AG09319 (cell line): ENCODE measurements at regions not wholly inside any gene's neighbourhood (a gene's known extent, or its start where the extent isn't known, plus 50 kb on each side); places are given as distances from the start of the nearest gene placed in this dataset.
"Not testable (repeated sequence)": the region's sequence is repeated elsewhere in the genome, so short reads cannot be mapped to it uniquely, and the experiment has no call there.

Experiments used
- DNase-seq: peaks from one replicate; pipeline ENCODE4 v3.0.0-alpha.2; 2010; ENCODE audit warnings: low read depth; ENCODE audit errors: extremely low read depth
- TF ChIP-seq, protein P1 (sequence below): IDR thresholded peaks from 2 replicates; pipeline ENCODE4 v1.5.1; 2011; ENCODE audit warnings: low read depth, mild to moderate bottlenecking, inconsistent platforms, low read length, moderate library complexity

DNA sequence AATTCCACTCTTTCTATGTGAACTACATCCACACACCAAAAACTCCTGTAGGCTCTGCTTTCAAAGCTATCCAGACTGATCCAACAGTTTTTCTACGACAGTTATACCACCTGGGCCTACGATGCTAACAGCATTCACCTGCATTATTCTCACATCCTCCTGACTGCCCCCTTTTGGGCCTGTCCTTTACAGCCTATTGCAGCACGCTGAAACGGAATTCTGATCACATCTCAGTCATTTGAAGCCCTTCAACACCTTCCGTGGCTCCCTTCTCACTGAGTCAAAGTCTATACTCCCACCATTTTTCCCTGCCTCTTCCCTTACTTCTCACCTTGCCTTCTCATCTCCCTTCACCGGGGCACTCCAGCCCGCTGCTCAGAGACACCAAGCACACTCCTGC lies 791.3 kb upstream of the KIRREL3 start:
- DNase-seq = no peak
- TF ChIP-seq, protein P1, sequence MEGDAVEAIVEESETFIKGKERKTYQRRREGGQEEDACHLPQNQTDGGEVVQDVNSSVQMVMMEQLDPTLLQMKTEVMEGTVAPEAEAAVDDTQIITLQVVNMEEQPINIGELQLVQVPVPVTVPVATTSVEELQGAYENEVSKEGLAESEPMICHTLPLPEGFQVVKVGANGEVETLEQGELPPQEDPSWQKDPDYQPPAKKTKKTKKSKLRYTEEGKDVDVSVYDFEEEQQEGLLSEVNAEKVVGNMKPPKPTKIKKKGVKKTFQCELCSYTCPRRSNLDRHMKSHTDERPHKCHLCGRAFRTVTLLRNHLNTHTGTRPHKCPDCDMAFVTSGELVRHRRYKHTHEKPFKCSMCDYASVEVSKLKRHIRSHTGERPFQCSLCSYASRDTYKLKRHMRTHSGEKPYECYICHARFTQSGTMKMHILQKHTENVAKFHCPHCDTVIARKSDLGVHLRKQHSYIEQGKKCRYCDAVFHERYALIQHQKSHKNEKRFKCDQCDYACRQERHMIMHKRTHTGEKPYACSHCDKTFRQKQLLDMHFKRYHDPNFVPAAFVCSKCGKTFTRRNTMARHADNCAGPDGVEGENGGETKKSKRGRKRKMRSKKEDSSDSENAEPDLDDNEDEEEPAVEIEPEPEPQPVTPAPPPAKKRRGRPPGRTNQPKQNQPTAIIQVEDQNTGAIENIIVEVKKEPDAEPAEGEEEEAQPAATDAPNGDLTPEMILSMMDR = no peak

DNA sequence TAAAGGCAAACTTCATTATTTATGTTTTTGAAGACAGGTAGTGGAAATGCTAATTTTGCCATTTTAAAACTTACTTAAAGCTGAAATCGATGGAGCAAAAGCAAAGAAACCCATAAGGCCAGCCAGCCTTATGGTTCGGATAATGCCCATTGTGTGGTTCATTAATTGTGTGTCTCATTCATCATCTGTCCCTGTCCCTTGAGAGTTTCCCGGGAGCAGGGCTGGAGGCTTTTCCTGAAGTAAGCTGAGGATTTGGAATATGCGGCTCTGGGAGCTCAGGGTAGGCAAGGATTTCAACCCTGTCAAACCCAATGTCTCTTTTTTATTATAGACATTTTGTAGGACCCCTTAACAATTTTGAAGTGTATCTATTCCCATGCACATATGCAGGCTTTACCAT lies 790.0 kb upstream of the KIRREL3 start:
- DNase-seq = no peak
- TF ChIP-seq, protein P1 = no peak

DNA sequence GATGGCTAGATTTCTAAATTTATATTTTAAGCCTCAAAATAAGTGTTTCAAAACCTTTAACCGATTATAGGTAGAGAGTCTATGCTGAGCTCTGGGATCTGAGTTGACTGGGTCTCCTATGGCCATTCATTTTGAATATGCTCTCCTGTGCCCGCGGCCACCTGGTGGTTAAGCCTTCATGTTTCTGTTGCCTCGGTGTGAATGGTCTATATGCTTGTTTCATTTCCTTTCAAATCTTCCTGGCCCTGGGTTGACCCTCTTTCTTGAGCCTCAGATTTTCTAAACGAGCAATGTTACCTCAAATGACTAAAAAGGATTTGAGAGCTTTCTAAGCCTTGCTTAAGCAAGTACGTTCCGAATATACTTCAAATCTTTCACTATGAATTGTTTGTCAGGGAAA lies 789.4 kb upstream of the KIRREL3 start:
- TF ChIP-seq, protein P1 = no peak
- DNase-seq = no peak

DNA sequence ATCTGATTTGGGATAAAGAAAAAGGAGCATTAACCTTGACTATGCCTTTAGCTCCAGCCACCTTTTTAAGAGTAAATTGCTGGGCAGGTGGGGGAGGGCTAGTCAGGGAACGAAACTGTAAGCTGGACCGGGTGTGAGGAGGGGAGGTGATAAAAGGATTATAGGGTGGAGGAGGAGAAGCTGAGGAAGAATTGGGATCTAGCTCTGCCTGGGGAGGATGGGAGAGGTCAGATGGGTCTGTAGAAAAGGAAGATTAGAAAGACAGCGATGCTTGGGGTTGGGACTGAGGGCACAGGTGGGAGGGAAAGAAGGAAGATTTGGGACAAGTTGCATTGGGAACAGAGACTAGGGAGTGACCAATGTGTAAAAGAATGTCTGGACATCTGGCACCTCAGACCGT lies 772.4 kb upstream of the KIRREL3 start:
- DNase-seq = not testable (repeated sequence)

DNA sequence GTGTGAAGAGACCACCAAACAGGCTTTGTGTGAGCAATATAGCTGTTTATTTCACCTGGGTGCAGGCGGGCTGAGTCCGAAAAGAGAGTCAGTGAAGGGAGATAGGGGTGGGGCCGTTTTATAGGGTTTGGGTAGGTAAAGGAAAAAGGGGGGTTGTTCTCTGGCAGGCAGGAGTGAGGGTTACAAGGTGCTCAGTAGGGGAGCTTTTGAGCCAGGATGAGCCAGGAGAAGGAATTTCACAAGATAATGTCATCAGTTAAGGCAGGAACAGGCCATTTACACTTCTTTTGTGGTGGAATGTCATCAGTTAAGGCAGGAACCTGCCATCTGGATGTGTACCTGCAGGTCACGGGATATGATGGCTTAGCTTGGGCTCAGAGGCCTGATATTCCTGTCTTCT lies 768.4 kb upstream of the KIRREL3 start:
- DNase-seq = not testable (repeated sequence)

DNA sequence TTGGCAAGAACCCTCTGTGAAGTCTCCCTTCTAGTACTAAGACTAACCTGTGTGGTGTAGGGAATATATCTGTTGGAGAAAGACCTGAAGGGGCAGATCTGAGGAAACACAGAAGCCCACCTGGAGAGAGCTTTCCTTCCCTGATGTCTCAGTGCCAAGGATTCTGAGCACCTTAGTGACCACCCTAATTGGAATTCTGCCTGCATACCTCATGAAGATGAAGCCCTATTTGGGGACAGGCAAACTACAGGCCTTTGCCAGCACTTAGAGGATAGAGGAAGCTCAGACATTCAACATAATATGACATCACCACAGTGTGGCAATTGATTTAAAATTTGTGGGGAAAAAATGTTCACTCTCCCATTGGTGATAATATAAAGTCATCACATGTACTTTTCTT lies 766.2 kb upstream of the KIRREL3 start:
- no peak for DNase-seq
- TF ChIP-seq, protein P1 = no peak

DNA sequence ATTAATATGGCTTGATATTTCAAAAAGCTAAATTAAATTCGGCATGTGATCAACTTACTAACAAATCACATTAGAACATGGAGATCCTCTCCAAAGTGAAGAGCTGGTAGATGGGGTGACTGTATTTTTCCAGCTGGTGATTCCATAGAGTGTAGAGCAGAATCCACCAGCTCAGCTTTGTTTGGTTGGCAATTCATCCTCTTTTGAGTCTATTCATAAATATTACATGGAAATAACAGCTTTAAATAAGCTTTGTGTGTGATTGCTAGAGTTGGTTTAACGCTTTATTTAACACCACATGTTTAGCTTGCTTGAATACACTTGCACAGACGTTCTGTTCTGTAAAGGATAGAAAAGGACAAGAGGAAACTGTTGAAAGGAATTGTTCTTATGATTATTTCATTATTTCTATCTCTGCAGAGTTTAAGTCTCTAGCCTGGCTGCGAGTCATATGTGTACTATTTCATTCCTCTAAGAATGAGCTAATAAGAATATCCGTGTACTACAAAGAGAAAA lies 738.3 kb upstream of the KIRREL3 start:
- TF ChIP-seq, protein P1 = no peak
- no peak for DNase-seq

DNA sequence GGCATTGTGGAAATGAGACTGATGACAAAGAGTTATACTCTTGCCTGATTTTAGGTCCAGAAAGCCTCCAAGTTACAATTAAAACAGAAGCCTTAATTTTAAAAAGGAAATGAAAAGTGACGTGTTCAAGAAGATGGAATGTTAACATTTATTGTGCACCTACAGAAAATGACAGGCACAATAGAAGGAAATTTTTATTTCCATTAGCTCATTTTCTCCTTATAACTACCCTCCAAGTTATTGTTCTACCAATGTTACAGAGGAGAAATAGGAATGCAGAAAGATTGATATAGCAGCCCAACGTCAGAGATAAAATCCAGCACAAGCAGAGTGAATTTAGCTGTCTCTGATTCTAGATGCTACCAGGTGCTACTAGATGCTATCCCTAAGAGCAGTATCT lies 736.9 kb upstream of the KIRREL3 start:
- DNase-seq = no peak
- TF ChIP-seq, protein P1 = no peak

DNA sequence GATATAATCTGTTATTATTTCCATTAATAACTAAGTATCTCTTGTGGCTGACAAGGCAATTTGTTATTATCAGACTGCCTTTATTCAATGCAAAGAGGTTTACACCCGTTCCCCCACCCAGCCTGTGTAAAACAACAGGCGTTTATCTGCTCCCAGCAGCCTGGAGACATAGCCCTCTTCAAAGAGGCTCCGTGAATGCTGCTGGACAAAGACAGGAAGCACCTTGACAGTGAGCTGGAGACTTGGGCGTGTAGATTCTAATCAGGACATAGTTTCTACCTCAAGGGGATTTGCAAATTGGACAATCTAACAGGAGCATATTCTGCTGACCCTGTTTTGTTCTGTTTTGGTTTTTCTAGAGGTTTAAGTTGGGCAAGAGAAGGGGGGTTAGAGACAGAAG lies 733.0 kb upstream of the KIRREL3 start:
- TF ChIP-seq, protein P1 = no peak
- DNase-seq = no peak
